LoVo (cell line): ENCODE measurements at regions not wholly inside any gene's neighbourhood (a gene's known extent, or its start where the extent isn't known, plus 50 kb on each side); places are given as distances from the start of the nearest gene placed in this dataset.

Source experiments
- DNase-seq: peaks from one replicate; pipeline ENCODE4 v3.0.0-alpha.2; 2016; ENCODE audit warnings: low spot score

DNA sequence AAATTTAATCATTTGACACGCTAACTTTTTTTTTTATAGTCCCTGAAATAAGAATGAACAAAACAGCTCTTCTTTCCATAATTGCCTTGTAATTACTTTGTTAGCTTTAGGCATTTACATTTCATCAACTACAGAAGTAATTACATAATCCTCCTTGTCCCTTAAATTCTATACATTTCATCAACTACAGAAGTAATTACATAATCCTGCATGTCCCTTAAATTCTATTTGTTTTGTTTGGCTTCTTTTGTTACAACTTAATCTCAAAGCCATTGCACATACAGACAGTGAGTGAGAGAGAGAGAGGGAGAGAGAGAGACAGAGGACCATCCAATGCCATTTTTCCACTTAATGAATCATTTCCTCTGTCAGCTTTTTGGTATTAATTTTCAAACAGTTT is 873.2 kb downstream of the METTL15 start:
- no peak for DNase-seq

DNA sequence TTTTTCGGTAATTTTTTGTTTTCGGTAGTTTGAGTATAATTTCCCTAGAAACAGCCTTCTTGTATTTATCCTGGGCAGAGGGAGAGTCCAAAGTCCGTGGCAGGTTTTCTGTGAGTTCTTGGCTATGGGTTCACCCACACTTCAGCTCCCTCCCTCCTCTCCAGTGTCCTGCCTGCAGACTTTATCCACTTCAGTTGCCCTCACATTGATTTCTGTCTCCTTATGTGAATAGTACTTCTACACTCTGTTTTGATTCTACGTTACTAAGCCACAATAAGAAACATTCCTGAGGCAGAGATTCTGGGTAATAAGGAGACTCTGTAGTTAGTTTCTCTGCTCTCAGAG is 868.6 kb downstream of the METTL15 start:
- no peak for DNase-seq

GRCh38 chr11:28976012-28976800 is 868.0 kb downstream of the METTL15 start:
- DNase-seq = no peak

DNA sequence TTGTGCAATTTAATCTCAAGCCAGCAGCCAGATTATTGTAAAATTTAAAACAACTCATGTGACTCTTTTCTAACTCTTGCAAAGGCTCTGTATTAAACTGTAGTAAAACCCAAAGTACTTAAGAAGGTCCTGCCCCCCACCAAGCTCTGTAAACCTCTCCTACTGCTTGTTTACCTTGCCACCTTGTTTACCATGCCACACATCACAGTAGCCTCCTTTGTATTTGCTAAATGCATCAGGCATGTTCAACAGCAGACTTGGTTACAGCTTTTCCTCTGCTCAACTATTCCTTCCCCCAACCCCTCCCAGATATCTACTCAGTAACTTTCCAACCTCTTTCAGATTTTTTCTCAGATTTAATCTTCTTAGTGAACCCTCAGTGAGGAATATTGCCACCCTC is 861.6 kb downstream of the METTL15 start:
- no peak for DNase-seq

DNA sequence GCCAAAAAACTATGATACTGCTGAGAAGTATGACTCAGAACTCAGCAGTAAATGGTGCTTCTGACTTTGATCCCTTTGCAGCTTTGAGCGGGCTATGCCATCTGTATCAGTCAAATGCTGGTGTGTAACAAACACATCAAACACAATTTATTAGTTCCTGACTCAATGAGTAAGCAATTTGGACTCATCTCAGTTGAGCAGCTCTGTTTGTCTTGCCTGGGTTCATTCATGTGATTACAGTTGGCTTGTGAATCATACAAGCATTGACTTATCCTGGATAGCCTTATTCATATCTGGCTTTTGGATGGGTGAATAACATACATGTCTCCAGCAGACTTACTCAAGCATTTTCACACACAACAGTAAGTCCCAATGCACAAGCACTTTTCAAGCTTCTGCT is 858.8 kb downstream of the METTL15 start:
- no peak for DNase-seq

DNA sequence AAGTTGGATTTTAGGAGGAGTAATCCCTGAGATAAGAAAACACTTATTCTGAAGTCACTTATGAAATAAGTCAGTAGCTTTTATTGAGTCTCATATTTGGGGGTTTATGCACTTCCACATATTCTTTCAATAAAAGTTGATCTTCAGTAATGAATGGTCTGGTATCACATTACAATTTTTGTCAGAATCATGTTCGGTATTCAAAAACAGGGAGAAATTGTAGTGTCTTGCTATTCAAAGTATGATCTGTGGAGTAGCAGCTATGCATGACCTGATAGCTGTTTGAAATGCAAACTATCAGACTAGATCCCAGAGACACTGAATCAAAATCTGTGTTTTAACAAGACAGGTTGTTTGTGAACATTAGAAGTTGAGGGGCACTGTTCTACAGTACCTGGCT is 857.6 kb downstream of the METTL15 start:
- DNase-seq = no peak

- no peak for DNase-seq
Observed at GRCh38 chr11:28964811-28965210, 856.6 kb downstream of the METTL15 start.

GRCh38 chr11:28963187-28963586 is 855.0 kb downstream of the METTL15 start:
- no peak for DNase-seq

DNA sequence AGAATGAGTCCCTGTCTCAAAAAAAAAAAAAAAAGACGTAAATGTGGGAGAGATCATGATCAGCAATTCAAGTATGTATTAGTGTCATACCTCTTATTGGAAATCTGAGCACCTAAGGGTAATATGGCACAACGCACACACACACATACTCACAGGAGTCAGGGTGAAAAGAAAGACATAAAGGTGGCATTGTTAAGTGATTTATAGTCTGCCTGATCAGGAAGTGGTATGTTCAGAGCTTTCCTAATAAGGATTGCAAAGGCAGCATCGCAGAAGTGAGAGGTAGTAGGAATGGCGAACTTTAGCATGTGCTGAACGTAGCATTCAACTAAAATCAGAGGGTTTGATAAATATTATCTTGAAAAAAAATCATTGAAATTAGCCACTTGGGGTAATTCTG is 854.3 kb downstream of the METTL15 start:
- no peak for DNase-seq

- no peak for DNase-seq
Observed at GRCh38 chr11:28961726-28962125, 853.5 kb downstream of the METTL15 start.

DNA sequence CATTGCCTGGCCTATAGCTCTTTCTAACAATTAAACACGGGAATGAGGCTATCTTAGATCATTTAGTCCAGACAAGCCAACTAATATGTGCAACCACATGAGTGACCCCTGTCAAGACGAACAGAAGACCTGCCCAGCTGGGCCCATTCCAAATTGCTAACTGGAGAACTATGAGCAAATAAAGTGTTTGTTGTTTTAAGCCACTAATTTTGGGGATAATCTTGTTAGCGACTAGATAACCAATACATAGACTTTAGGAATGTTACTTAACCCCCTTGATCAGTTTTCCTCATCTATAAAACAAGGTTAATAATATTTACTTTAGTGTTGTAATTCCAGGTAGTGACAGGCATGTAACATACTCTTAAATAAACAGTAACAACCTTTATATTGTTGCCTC is 848.3 kb downstream of the METTL15 start:
- DNase-seq = no peak

- DNase-seq = no peak
Observed at GRCh38 chr11:28951191-28951590, 843.0 kb downstream of the METTL15 start.

DNA sequence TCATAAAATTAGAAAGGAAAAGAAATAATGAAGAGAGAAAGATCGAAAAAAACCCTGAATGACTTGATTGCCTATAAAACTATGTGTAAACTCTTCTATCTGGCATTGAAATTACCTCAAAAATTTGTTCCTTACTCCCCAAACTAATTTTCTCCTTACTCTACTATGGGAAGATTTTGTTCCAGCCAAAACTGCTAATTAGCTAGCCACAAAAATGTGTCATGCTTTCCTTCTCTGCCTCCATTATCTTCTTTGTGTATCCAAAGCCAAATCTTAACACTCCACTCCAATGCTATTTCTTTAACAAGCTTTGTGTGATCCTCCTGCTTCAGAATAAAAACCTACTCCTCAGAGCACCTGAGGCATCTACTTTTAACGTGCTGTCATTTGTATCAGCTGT is 831.2 kb downstream of the METTL15 start:
- no peak for DNase-seq

DNA sequence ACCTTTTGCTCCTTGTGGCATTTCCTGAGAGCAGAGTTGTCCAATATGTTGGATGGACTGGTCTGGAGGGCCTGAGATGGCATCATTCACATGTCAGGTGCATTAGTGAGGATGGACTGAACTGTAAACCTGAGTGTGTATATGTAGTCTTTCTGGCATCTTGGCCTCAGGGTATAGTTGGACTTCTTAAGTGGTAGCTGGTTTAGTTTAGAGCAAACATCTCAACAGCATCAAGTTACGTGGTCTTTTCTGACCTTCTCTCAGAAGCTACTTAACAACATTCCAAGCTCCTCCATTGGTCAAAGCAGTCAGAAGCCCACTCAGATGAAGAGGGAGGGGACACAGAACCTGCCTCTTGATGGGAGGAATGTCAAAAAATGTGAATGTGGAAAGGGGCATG is 829.9 kb downstream of the METTL15 start:
- DNase-seq = no peak

- DNase-seq = no peak
Observed at GRCh38 chr11:28932940-28933339, 824.8 kb downstream of the METTL15 start.

GRCh38 chr11:28924004-28924403 is 815.8 kb downstream of the METTL15 start:
- DNase-seq = no peak

- no peak for DNase-seq
Observed at GRCh38 chr11:28922386-28922981, 814.3 kb downstream of the METTL15 start.

- no peak for DNase-seq
Observed at GRCh38 chr11:28919194-28919593, 811.0 kb downstream of the METTL15 start.

GRCh38 chr11:28913883-28914282 is 805.7 kb downstream of the METTL15 start:
- no peak for DNase-seq

DNA sequence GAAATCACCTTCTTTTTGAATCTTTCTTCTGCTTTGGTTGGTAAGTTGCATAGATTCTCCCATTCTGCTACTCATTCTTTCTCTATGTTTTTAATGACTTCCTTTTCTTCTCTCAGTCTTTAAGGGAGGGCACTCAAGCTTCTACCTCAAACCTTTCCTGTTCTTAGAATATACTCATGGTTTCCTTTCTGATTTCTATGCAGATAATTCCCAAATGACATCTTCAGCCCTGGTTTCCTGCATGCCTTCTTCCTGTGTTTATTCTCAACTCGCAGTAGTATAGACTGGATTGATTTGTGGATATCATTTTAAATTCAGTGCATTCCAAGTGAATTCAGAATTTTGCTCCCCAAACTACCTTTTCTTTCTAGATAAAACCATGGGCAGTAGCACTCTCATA is 803.6 kb downstream of the METTL15 start:
- no peak for DNase-seq

- DNase-seq = no peak
Observed at GRCh38 chr11:28910926-28911325, 802.7 kb downstream of the METTL15 start.

DNA sequence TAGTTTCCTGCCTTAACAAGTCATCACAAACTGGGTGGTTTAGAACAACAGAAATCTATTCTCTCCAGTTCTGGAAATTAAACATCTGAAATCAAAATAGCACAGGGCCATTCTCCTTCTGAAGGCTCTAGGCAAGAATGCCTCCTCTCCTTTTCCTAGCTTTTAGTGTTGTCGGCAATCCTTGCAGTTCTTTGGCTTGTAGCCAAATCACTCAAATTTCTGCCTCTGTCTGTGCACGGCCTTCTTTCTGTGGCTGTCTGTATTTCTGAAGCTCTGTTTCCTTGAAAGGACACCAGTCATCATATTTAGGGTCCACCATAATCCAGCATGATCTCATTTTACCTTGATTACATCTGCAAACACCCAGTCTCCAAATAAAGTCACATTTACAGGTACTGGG is 795.5 kb downstream of the METTL15 start:
- no peak for DNase-seq

- no peak for DNase-seq
Observed at GRCh38 chr11:28900427-28900826, 792.2 kb downstream of the METTL15 start.

DNA sequence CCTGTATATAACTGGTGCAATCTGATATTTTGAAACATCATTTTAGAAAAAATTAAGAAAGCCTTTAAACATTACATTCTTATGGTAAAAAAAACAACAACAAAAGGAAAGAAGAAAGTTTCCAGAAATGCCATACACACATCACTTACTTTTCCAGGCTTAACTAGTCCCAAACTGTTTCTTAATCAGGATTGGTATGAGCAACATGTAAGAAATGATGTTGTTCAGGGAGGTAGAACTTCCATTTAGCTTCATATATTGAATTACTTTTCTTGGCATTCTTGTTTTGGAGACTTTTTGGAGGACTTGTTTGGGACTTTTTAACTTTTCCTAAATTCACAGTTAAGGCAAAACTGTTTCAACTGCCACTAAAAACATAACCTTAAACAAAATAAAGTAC is 791.5 kb downstream of the METTL15 start:
- no peak for DNase-seq
